Upper lobe of left lung (tissue), 6 donors: ENCODE measurements at regions not wholly inside any gene's neighbourhood (a gene's known extent, or its start where the extent isn't known, plus 50 kb on each side); places are given as distances from the start of the nearest gene placed in this dataset.
A peak's percentile ranks its signal among the peaks of the same experiment; 100 is the strongest.

Experiments used
- ATAC-seq, 2 donors: fragments of 200-7000 bp; cut with Tn5 transposase; one replicate each; pipeline ENCODE4 v1.9.1; 2022; ENCODE audit warnings: mild to moderate bottlenecking in 2 of 2, moderate library complexity in 2 of 2; ENCODE audit not compliant: low FRiP score in 2 of 2
- DNase-seq, 2 donors: peaks; one replicate each; pipeline ENCODE4 v3.0.0-alpha.2; 2019 to 2020
- H3K27ac ChIP-seq, 4 donors: fragments of 200-600 bp; sonication (generic); one replicate each; pipeline ENCODE4 v1.5.1; 2016 to 2019
- H3K27me3 ChIP-seq, 4 donors: fragments of 200-600 bp; sonication (generic); one replicate each; pipeline ENCODE4 v1.5.1; 2017 to 2019
- H3K36me3 ChIP-seq, 4 donors: fragments of 200-600 bp; sonication (generic); one replicate each; pipeline ENCODE4 v1.5.1; 2016 to 2019
- H3K4me1 ChIP-seq, 4 donors: fragments of 200-600 bp; sonication (generic); one replicate each; pipeline ENCODE4 v1.5.1; 2018 to 2019
- H3K4me3 ChIP-seq, 4 donors: fragments of 200-600 bp; sonication (generic); one replicate each; pipeline ENCODE4 v1.5.1; 2017 to 2019; ENCODE audit warnings: mild to moderate bottlenecking in 2 of 4, moderate library complexity in 1 of 4
- H3K9me3 ChIP-seq, 4 donors: fragments of 200-600 bp; sonication (generic); one replicate each; pipeline ENCODE4 v1.5.1; 2018 to 2019
- CTCF ChIP-seq, 6 experiments: fragments of 450-650 bp in 4 of 6; fragments of 200-600 bp in 2 of 6; sonication (generic) in 2 of 6; IDR thresholded peaks; one replicate each; pipeline ENCODE4 v1.5.1; 2016 to 2019; ENCODE audit warnings: antibody characterized with exemption in 6 of 6
- EP300 ChIP-seq, 4 donors: sonication (generic); formaldehyde crosslinking; IDR thresholded peaks; one replicate each; pipeline ENCODE4 v1.5.1; 2017; ENCODE audit warnings: antibody characterized with exemption in 4 of 4, control low read depth in 2 of 4
- POLR2A ChIP-seq, 4 donors: fragments of 450-650 bp; IDR thresholded peaks; one replicate each; pipeline ENCODE4 v1.5.1; 2016 to 2017; ENCODE audit warnings: antibody characterized with exemption in 4 of 4, mild to moderate bottlenecking in 2 of 4
- POLR2AphosphoS5 ChIP-seq, 2 donors: sonication (generic); formaldehyde crosslinking; IDR thresholded peaks; one replicate each; pipeline ENCODE4 v1.5.1; 2017; ENCODE audit warnings: antibody characterized with exemption in 2 of 2
- whole genome bisulfite sequencing, 2 donors: methylation state at CpG; one replicate each; pipeline ENCODE4 v1.1.5; 2017 to 2018; 5-methylcytosine and 5-hydroxymethylcytosine counted together
- donor health status: DM: no; HTN: no; CAD: no; lungs with moderate emphysema.
- donor health status: DM: no; HTN: yes; CAD: no; lungs with severe emphysema.

DNA sequence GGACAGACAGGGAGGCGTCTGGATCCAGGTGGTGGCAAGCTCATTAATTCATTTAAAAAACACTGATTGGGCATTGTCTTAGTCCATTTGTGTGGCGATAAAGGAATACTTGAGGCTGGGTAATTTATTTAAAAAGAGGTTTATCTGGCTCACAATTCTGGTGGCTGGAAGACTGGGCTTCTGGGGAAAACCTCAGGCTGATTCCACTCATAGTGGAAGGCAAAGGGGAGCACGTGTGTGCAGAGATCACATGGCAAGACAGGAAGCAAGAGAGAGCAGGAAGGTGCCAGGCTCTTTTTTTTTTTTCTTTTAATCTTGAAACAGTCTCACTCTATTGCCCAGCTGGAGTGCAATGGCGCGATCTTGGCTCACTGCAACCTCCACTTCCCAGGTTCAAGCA lies 100.2 kb upstream of the METTL14 start:
- 71 to 73% methylated on average over 5 of the region's 5 CpGs for WGBS, 2 donors
- H3K27me3 ChIP-seq, result no peaks in the 10 kb centered on the region
- H3K27ac ChIP-seq, result no peak overlapping the region
- H3K36me3 ChIP-seq, result no peaks in the 10 kb centered on the region
- H3K4me1 ChIP-seq, result no peaks in the 10 kb centered on the region
- ATAC-seq (no peak), DNase-seq (no peak)
- H3K4me3 ChIP-seq, result no peak overlapping the region
- H3K9me3 ChIP-seq, result no peaks in the 10 kb centered on the region
- TF ChIP-seq CTCF (IDR thresholded peaks at IDR 0.05), result no peak
- TF ChIP-seq POLR2AphosphoS5 (IDR thresholded peaks at IDR 0.05), result no peak
- TF ChIP-seq POLR2A (IDR thresholded peaks at IDR 0.05), result no peak
- no peak for TF ChIP-seq EP300 (IDR thresholded peaks at IDR 0.05)

DNA sequence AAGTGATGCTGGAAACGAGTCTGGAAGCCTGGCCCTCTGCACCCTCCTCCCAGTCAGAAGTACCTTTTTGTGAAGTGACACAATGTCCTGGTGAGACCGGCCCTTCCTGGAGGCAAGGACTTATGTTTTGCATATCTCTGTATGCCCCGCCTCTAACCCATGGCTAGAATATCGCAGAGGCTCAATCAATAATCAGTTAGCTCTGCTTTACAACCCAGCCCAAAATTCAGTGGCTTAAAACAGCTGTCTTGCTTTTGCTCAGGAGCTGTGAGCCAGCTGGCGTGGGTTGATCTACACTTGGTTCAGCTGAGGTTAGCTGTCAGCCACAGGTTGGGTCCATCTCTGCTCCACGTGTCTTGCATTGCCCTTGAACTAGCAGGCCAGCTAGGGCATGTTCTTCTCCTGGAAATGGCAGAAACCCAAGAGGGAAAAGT lies 98.8 kb upstream of the METTL14 start:
- ATAC-seq (peak in 1 of 2 donors; percentile 48), DNase-seq (no peak)
- TF ChIP-seq POLR2AphosphoS5 (IDR thresholded peaks at IDR 0.05), result peak in 1 of 2 donors; percentile 12
- no peak for TF ChIP-seq EP300 (IDR thresholded peaks at IDR 0.05)
- no peak overlapping the region for H3K4me3 ChIP-seq
- no peaks in the 10 kb centered on the region for H3K9me3 ChIP-seq
- H3K36me3 ChIP-seq, result no peaks in the 10 kb centered on the region
- no peaks in the 10 kb centered on the region for H3K27me3 ChIP-seq
- peaks cover 0 to 5% (median 2%) of the 10 kb centered on the region in 4 donors for H3K4me1 ChIP-seq
- WGBS, 2 donors, result 54 to 62% methylated on average over 6 of the region's 6 CpGs
- no peak overlapping the region for H3K27ac ChIP-seq

DNA sequence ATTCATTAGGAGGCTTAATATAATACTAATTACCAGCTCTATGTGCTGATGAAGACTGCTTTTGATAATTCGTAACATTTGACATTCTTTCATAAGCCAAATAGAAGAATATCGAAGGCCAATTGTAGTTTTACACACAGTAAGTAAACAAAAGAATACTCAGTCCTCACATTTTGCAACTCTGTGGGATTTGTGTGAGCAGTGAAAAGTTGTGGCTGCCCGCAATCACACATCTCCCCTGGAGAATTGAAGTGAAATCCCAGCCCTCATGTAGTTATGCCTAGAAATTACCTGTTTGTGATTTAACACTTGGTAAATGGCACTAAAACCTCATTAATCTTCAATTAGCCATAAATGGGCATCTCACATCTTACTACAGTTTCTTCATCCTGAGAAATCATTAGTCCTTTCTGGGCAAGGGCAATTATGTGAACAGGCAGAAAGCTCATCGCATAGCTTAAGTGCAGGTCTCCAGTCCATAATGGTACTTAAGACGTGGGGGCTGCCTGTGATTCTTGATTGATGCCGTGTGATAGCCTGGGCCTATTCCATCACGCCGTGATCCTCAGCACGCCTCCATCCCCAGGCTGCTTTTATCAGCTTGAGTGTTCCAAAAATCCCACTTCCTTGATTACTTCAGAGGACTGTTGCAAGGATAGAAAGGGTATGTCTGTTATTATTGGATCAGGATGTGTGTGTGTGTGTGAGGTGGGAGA lies 97.9 kb upstream of the METTL14 start:
- ATAC-seq, result no peak
- TF ChIP-seq EP300 (IDR thresholded peaks at IDR 0.05) (no peak), POLR2AphosphoS5 (IDR thresholded peaks at IDR 0.05) (no peak), POLR2A (IDR thresholded peaks at IDR 0.05) (no peak), CTCF (IDR thresholded peaks at IDR 0.05) (no peak)
- Histone ChIP-seq H3K4me3 (no peak overlapping the region), H3K27ac (no peak overlapping the region), H3K4me1 (peaks cover 0 to 5% (median 4%) of the 10 kb centered on the region in 4 donors), H3K9me3 (no peaks in the 10 kb centered on the region), H3K27me3 (no peaks in the 10 kb centered on the region), H3K36me3 (no peaks in the 10 kb centered on the region)
- 61 to 82% methylated on average over 9 of the region's 9 CpGs for WGBS, 2 donors
- DNase-seq, result no peak

DNA sequence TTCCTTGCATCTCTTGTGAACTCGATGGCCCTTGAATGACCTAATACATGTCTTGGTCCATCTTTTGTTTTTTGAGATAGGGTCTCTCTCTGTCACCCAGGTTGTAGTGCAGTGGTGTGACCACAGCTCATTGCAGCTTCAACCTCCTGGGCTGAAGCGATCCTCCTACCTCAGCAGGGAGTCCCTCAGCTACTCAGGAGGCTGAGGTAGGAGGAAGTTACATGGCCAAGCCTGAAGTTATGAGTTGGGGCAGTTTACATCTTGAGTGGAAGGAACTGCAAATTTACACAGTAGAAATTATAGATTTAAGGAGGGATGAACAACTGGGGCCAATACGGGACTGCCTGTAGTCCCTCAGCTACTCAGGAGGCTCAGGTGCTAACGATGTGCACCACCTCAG lies 97.2 kb upstream of the METTL14 start:
- Histone ChIP-seq H3K4me3 (no peak overlapping the region), H3K4me1 (peaks cover 0 to 5% (median 4%) of the 10 kb centered on the region in 4 donors), H3K9me3 (no peaks in the 10 kb centered on the region), H3K27ac (no peak overlapping the region), H3K27me3 (no peaks in the 10 kb centered on the region), H3K36me3 (no peaks in the 10 kb centered on the region)
- ATAC-seq (no peak), DNase-seq (no peak)
- TF ChIP-seq CTCF (IDR thresholded peaks at IDR 0.05) (no peak), EP300 (IDR thresholded peaks at IDR 0.05) (no peak), POLR2AphosphoS5 (IDR thresholded peaks at IDR 0.05) (no peak), POLR2A (IDR thresholded peaks at IDR 0.05) (no peak)
- 71 to 84% methylated on average over 4 of the region's 4 CpGs for WGBS, 2 donors

DNA sequence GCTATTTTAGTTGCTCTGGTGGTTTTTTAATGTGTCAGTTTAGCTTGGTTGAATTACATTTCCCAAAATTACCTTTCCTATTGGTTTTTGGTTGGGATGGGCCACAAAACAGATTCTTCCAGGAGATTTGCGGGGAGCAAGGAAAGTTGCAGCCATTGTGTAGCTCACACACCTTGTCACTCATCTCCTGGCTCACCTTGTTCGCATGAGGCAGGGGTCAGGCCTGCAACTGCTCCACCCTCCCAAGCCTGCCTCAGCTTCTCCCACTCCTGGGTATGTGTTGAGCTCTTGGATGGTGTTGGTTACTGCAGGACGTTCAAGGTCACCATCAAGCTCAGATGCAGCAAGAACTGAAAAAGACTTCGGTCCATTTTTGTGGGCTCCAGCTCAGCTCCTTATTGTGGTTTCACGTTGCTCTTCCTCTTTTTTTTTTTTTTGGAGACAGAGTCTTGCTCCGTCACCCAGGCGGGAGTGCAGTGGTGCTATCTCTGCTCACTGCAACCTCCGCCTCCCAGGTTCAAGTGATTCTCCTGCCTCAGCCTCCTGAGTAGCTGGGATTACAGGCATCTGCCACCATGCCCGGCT lies 95.6 kb upstream of the METTL14 start:
- no peaks in the 10 kb centered on the region for H3K27me3 ChIP-seq
- TF ChIP-seq POLR2A (IDR thresholded peaks at IDR 0.05) (no peak), CTCF (IDR thresholded peaks at IDR 0.05) (no peak), POLR2AphosphoS5 (IDR thresholded peaks at IDR 0.05) (no peak), EP300 (IDR thresholded peaks at IDR 0.05) (no peak)
- H3K9me3 ChIP-seq, result no peaks in the 10 kb centered on the region
- DNase-seq, result no peak
- 84 to 85% methylated on average over 9 of the region's 9 CpGs for WGBS, 2 donors
- H3K4me3 ChIP-seq, result no peak overlapping the region
- no peaks in the 10 kb centered on the region for H3K36me3 ChIP-seq
- no peak overlapping the region for H3K27ac ChIP-seq
- H3K4me1 ChIP-seq, result peaks cover 0 to 5% (median 4%) of the 10 kb centered on the region in 4 donors
- no peak for ATAC-seq
